ENCODE measurements at regions not wholly inside any gene's neighbourhood (a gene's known extent, or its start where the extent isn't known, plus 50 kb on each side); places are given as distances from the start of the nearest gene placed in this dataset.

DNA sequence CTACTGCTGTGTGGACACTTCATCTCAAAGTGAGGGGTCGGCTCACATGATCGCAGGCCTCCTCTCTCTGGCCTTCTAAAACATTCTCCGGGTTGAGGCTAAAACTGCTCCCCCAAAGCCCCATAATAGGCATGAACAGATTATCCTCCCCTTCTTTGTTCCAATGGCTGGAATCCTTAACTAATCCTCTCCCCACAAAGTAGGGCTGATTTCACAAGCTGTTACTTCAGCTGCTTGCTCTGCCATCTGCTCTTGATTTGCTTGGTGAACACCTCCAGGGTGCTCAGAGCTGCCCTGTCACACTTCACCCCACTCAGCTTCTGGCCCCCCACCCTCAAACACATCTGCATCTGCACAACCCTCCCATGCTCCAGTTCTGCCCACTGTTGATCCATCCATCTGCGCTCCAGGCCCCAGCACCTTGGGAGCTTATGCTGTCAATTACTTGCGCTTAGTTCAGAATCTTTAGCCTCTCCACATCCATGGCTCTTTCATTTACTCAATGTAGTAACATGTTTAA, 173.1 kb upstream of the API5 start:
- Histone ChIP-seq H2AFZ (ENCODE audit: low read depth, low read length) (no peak overlapping the region), H3K9ac (ENCODE audit: low read length) (no peak overlapping the region), H3K36me3 (ENCODE audit: insufficient read depth, low read length) (no peaks in the 10 kb centered on the region), H3K4me2 (ENCODE audit: low read length) (no peak overlapping the region), H3K9me2 (ENCODE audit: insufficient read depth, low read length) (no peaks in the 10 kb centered on the region), H3K27me3 (ENCODE audit: insufficient read depth, low read depth, low read length) (no peaks in the 10 kb centered on the region), H3F3A (ENCODE audit: insufficient read depth, low read length, poor library complexity, severe bottlenecking) (no peaks in the 10 kb centered on the region), H3K9me3 (ENCODE audit: low read length) (no peaks in the 10 kb centered on the region), H3K4me3 (ENCODE audit: low read length) (no peak overlapping the region), H3K27ac (ENCODE audit: low read length) (no peak overlapping the region), H4K20me1 (ENCODE audit: insufficient read depth) (no peaks in the 10 kb centered on the region), H3K79me2 (replicated peaks; ENCODE audit: insufficient read depth, low read length) (no peaks in the 10 kb centered on the region)
- TF ChIP-seq EZH2 (IDR thresholded peaks at IDR 0.05; ENCODE audit: borderline replicate concordance, insufficient read depth, low read length, poor library complexity, severe bottlenecking) (no peak), CTCF (IDR thresholded peaks at IDR 0.05; ENCODE audit: poor library complexity, severe bottlenecking) (no peak), POLR2AphosphoS5 (IDR thresholded peaks at IDR 0.05) (no peak), MXI1 (conservative IDR thresholded peaks at IDR 0.05; ENCODE audit: poor library complexity, severe bottlenecking) (no peak), TAF1 (IDR thresholded peaks at IDR 0.05; ENCODE audit: low read depth) (no peak), EP300 (conservative IDR thresholded peaks at IDR 0.05; ENCODE audit: poor library complexity, severe bottlenecking) (no peak), RAD21 (conservative IDR thresholded peaks at IDR 0.05) (no peak)

- no peaks in the 10 kb centered on the region for H3K79me2 ChIP-seq (replicated peaks; ENCODE audit: insufficient read depth, low read length)
- H3F3A ChIP-seq (ENCODE audit: insufficient read depth, low read length, poor library complexity, severe bottlenecking), result no peaks in the 10 kb centered on the region
- no peak overlapping the region for H3K4me2 ChIP-seq (ENCODE audit: low read length)
- no peak overlapping the region for H3K9ac ChIP-seq (ENCODE audit: low read length)
- no peak overlapping the region for H2AFZ ChIP-seq (ENCODE audit: low read depth, low read length)
- no peak overlapping the region for H3K4me3 ChIP-seq (ENCODE audit: low read length)
- no peaks in the 10 kb centered on the region for H3K9me3 ChIP-seq (ENCODE audit: low read length)
- no peak overlapping the region for H3K27ac ChIP-seq (ENCODE audit: low read length)
- TF ChIP-seq EP300 (conservative IDR thresholded peaks at IDR 0.05; ENCODE audit: poor library complexity, severe bottlenecking) (no peak), TAF1 (IDR thresholded peaks at IDR 0.05; ENCODE audit: low read depth) (no peak), POLR2AphosphoS5 (IDR thresholded peaks at IDR 0.05) (no peak), MXI1 (conservative IDR thresholded peaks at IDR 0.05; ENCODE audit: poor library complexity, severe bottlenecking) (no peak), EZH2 (IDR thresholded peaks at IDR 0.05; ENCODE audit: borderline replicate concordance, insufficient read depth, low read length, poor library complexity, severe bottlenecking) (no peak), CTCF (IDR thresholded peaks at IDR 0.05; ENCODE audit: poor library complexity, severe bottlenecking) (no peak), SMC3 (conservative IDR thresholded peaks at IDR 0.05; ENCODE audit: poor library complexity) (no peak), RAD21 (conservative IDR thresholded peaks at IDR 0.05) (no peak)
- TF ChIP-seq, protein P1, sequence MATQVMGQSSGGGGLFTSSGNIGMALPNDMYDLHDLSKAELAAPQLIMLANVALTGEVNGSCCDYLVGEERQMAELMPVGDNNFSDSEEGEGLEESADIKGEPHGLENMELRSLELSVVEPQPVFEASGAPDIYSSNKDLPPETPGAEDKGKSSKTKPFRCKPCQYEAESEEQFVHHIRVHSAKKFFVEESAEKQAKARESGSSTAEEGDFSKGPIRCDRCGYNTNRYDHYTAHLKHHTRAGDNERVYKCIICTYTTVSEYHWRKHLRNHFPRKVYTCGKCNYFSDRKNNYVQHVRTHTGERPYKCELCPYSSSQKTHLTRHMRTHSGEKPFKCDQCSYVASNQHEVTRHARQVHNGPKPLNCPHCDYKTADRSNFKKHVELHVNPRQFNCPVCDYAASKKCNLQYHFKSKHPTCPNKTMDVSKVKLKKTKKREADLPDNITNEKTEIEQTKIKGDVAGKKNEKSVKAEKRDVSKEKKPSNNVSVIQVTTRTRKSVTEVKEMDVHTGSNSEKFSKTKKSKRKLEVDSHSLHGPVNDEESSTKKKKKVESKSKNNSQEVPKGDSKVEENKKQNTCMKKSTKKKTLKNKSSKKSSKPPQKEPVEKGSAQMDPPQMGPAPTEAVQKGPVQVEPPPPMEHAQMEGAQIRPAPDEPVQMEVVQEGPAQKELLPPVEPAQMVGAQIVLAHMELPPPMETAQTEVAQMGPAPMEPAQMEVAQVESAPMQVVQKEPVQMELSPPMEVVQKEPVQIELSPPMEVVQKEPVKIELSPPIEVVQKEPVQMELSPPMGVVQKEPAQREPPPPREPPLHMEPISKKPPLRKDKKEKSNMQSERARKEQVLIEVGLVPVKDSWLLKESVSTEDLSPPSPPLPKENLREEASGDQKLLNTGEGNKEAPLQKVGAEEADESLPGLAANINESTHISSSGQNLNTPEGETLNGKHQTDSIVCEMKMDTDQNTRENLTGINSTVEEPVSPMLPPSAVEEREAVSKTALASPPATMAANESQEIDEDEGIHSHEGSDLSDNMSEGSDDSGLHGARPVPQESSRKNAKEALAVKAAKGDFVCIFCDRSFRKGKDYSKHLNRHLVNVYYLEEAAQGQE (IDR thresholded peaks at IDR 0.05; ENCODE audit: borderline replicate concordance), result no peak
- H3K9me2 ChIP-seq (ENCODE audit: insufficient read depth, low read length), result no peaks in the 10 kb centered on the region
- no peaks in the 10 kb centered on the region for H4K20me1 ChIP-seq (ENCODE audit: insufficient read depth)
- no peaks in the 10 kb centered on the region for H3K27me3 ChIP-seq (ENCODE audit: insufficient read depth, low read depth, low read length)
- H3K36me3 ChIP-seq (ENCODE audit: insufficient read depth, low read length), result no peaks in the 10 kb centered on the region
These were observed 166.1 kb upstream of the API5 start for GRCh38 chr11:43145653-43146052.
